Right lung (tissue), 2 donors: ENCODE measurements at regions not wholly inside any gene's neighbourhood (a gene's known extent, or its start where the extent isn't known, plus 50 kb on each side); places are given as distances from the start of the nearest gene placed in this dataset.
"Not testable (repeated sequence)": the region's sequence is repeated elsewhere in the genome, so short reads cannot be mapped to it uniquely, and the experiment has no call there.

Source experiments
- DNase-seq, 2 donors: peaks; one replicate each; pipeline ENCODE4 v3.0.0-alpha.2; 2013

DNA sequence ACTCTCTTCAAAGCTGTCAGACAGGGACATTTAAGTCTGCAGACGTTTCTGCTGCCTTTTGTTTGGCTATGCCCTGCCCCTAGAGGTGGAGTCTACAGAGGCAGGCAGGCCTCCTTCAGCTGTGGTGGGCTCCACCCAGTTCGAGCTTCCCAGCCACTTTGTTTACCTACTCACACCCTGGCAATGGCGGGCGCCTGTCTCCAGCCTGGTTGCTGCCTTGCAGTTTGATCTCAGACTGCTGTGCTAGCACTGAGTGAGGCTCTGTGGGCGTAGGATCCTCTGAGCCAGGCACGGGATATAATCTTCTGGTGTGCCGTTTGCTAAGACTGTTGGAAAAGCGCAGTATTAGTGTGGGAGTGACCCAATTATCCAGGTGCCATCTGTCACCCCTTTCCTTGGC is 499.8 kb upstream of the IZUMO3 start:
- DNase-seq, result not testable (repeated sequence)

- no peak for DNase-seq
Measured at GRCh38 chr9:25029743-25030142, 484.0 kb upstream of the IZUMO3 start.

DNA sequence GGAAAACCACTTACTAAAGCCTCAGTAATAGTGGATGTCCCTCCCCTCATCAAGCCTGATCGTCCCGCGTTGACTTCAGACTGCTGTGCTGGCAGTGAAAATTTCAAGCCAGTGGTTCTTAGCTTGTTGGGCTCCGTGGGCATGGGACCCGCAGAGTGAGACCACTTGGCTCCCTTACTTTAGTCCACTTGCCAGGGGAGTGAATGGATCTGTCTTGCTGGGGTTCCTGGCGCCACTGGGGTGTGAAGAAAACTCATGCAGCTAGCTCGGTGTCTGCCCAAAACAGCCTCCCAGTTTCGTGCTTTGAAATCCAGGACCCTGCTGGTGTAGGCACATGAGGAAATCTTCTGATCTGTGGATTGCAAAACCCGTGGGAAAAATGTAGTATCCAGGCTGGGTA is 480.0 kb upstream of the IZUMO3 start:
- DNase-seq, result no peak

DNA sequence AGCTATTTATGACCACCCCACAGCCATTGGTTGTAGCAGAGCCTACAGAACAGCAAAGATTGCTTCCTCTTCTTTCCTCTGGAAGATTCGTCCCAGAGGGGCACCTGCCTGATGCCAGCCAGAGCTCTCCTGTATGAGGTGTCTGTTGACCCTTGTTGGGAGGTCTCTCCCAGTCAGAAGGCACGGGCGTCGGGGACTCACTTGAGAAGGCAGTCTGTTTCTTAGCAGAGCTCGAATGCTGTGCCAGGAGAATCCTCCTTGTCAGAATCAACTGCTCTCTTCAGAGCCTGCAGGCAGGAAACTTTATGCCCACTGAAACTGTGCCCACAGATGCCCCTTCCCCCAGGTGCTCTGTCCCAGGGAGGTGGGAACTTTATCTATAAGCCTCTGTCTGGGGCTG is 479.5 kb upstream of the IZUMO3 start:
- DNase-seq, result no peak

- no peak for DNase-seq
Measured at GRCh38 chr9:25017779-25018178, 472.1 kb upstream of the IZUMO3 start.

GRCh38 chr9:25010027-25010662 is 464.4 kb upstream of the IZUMO3 start:
- DNase-seq, result no peak

DNA sequence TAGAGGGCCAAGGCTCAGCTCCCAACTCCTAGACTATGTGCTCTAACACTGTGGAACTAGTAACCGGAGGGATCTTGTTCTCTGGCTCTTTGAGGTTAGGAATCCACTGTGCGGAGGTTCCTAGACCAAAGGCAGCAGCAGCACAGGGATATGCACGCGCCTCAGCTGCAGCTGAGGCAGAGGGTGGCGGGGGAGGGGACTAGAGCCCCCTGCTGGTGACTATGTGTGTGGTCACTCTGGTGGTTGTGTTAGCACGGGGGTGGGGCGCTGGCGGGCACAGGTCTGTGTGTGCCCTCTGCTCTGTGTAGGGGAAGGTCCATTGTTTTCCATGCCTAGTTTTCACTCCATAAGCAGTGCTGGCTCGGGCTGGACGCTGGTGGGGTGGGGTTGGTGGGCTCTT is 458.0 kb upstream of the IZUMO3 start:
- no peak for DNase-seq

- no peak for DNase-seq
Measured at GRCh38 chr9:24986331-24986730, 440.6 kb upstream of the IZUMO3 start.

- DNase-seq, result not testable (repeated sequence)
Measured at GRCh38 chr9:24970780-24971179, 425.1 kb upstream of the IZUMO3 start.

DNA sequence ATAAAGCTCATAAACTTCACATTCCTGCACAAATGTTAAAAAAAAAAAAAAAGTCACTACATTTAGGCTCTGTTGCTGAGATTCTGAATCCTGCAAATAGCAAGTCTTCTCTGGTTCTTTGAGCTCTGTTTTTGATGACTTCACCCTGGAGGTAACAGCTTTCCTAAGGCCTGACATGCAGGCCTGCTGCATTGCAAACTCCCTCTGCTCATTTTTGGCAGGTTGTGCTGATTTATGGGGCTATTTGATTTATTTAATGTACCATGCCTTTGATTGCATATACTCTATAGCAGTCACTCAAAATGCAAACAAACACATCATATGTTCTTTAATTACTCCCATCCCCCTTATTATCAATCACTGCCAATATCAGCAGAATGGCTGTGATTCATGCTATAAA is 416.1 kb upstream of the IZUMO3 start:
- DNase-seq, result no peak

DNA sequence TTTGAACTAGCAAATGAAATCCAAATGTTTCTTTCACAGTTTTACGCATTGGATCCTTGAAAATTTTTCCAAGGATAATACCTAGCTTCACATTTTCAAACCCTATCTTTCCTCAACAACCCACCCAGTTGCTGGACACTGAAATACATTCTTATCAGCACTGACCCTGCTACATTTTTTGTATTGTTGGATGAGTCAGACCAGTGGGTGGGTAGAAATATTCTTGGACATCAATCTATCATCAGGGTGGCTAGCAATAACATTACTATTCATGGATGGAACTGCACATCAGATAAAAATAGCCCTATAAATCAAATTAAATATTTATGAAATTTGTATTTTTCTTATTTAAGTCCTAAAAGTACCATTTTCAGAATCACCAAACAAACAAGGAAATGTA is 407.4 kb upstream of the IZUMO3 start:
- DNase-seq, result no peak

- no peak for DNase-seq
Measured at GRCh38 chr9:24939109-24939850, 393.6 kb upstream of the IZUMO3 start.

DNA sequence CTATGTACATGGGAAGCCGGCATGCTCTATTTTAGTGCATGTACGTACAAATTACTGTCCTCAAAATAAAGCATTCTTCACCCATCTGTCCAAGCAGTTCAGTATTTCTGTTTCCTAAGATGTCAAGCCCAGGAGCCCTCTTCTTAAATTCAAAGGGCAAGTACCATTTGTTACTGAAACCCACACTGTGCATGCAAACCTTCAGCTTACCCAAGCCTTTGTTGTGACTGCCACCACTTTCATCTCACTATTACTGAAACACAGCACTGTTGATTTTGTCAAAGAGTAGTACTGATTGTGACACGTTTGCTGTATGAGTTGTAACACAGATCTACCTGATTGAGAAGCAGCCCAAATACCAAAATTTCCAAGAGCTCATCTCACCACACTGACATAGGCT is 390.4 kb upstream of the IZUMO3 start:
- DNase-seq, result no peak

GRCh38 chr9:24932785-24933184 is 387.1 kb upstream of the IZUMO3 start:
- DNase-seq, result no peak

GRCh38 chr9:24931894-24932293 is 386.2 kb upstream of the IZUMO3 start:
- DNase-seq, result no peak

- no peak for DNase-seq
Measured at GRCh38 chr9:24912767-24913166, 367.1 kb upstream of the IZUMO3 start.

DNA sequence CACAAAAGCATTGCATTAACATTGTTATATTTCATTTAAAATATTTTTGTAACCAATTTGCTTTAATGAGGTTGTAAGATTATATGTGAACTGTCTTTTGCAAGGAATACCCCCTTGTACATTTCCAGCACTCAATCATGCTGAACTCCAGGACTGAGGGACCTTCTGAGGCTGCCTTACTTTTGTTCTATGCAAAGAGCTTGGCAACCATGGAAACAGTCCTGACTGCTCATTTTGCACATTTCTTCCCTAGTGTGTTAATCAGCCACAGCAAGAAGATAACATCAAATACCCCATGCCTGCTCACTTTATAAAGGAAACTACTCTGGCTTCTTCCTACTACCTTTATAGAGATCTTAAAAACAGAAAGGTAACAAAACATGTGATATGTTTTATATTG is 355.6 kb upstream of the IZUMO3 start:
- no peak for DNase-seq

DNA sequence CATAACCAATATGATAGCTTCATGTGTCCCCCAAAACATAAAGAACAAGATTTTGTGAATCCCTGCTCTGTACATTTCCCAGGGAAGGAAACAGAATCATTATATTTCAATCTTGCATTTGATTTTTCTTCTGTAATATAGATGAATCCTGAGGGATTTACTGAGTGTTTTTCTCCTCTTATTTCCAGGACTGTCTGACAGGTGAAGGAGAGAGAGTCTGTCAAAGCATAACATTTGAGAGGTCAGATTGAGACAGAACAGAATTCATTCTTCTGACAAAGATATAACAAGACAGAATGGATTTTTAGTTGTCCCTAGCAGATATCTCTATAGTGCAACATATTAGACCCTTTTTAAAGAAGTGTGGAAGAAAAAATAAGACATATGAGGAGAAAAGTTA is 354.5 kb upstream of the IZUMO3 start:
- DNase-seq, result no peak

DNA sequence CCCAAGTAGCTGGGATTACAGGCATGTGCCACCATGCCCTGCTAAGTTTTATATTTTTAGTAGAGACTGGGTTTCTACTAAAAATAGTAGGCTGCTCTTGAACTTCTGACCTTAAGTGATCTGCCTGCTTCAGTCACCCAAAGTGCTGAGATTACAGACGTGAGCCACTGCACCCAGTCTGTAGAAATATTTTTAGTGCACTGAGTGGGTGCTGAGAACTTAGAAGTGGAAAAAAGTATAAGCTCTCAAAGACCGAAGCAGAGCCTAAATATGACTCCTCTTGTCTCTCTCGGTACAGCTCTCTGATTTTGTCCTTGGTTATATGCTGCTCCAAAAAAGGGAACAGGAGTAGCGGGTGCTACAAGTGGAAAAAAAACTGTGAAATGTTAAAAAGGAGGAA is 353.8 kb upstream of the IZUMO3 start:
- DNase-seq, result no peak

DNA sequence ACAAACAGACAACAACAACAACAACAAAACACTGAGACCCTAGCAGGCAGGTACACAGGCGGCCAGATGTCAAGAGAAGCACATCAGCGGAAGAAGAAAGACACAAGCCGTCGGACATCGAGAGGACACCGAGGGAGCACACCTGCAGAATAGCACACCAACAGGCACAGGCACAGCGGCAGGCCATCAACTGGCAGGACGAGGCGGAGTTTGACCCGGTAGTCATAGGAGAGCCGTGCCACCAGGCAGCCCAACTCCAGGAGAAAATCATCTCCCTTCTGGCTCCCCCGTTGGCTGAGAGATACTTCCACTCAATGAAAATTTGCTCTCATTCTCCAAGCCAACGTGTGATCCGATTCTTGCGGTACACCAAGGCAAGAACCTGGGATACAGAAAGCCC is 352.1 kb upstream of the IZUMO3 start:
- DNase-seq, result no peak

DNA sequence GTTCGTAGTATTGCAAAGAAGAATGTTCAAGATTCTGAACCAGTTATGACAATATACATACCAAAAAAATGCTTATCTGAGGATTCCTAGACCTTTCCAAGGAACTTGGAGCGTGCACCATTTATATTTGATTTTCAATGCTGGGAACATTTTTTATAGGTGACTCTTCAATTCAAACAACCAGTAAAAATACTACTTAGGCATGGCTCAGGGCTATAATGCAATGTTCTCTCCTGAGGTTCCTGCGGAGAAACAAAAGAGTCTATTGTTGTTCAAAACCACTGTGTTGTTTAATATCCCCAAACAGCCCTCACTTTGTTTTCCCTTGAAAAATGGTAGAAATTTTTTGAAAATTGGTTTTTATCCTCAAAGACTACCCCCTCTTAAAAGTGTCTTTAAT is 335.7 kb upstream of the IZUMO3 start:
- no peak for DNase-seq

DNA sequence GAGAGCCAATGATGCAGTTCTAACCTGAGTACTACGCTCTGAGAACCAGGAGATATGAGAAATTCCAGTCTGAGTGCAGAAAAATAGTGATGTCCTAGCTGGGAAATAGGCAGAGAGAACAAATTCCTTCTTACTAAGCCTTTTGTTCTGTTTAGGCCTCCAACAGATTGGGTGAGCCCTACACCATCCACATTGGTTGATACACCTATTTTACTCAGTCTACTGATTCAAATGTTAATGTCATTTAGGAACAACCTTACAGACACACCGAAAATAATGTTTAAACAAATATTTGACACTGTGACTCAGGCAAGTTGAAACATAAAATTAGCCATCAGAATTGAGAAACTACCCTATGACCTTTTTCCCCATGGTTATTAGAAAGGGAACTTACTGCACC is 333.9 kb upstream of the IZUMO3 start:
- DNase-seq, result no peak

- not testable (repeated sequence) for DNase-seq
Measured at GRCh38 chr9:24856601-24857000, 310.9 kb upstream of the IZUMO3 start.
